Ovary (tissue), 3 donors: ENCODE measurements at regions not wholly inside any gene's neighbourhood (a gene's known extent, or its start where the extent isn't known, plus 50 kb on each side); places are given as distances from the start of the nearest gene placed in this dataset.

ENCODE experiments used
- EP300 ChIP-seq: sonication (generic); formaldehyde crosslinking; IDR thresholded peaks from one replicate; pipeline ENCODE4 v1.6.1; 2017; ENCODE audit warnings: antibody characterized with exemption
- POLR2A ChIP-seq: fragments of 450-650 bp; IDR thresholded peaks from one replicate; pipeline ENCODE4 v1.6.1; 2017; ENCODE audit warnings: antibody characterized with exemption, mild to moderate bottlenecking, moderate library complexity
- TF ChIP-seq, protein P1 (sequence below), 3 donors: fragments of 450-650 bp in 2 of 3; fragments of 200-600 bp in 1 of 3; IDR thresholded peaks; one replicate each; pipeline versions ENCODE4 v1.5.1 to v1.8.0; 2016 to 2022; ENCODE audit warnings: antibody characterized with exemption in 3 of 3, mild to moderate bottlenecking in 1 of 3
- donor health status: DM: no; HTN: no; CAD: no.

GRCh38 chr9:4929917-4930316 lies 55.2 kb upstream of the JAK2 start:
- TF ChIP-seq, protein P1, sequence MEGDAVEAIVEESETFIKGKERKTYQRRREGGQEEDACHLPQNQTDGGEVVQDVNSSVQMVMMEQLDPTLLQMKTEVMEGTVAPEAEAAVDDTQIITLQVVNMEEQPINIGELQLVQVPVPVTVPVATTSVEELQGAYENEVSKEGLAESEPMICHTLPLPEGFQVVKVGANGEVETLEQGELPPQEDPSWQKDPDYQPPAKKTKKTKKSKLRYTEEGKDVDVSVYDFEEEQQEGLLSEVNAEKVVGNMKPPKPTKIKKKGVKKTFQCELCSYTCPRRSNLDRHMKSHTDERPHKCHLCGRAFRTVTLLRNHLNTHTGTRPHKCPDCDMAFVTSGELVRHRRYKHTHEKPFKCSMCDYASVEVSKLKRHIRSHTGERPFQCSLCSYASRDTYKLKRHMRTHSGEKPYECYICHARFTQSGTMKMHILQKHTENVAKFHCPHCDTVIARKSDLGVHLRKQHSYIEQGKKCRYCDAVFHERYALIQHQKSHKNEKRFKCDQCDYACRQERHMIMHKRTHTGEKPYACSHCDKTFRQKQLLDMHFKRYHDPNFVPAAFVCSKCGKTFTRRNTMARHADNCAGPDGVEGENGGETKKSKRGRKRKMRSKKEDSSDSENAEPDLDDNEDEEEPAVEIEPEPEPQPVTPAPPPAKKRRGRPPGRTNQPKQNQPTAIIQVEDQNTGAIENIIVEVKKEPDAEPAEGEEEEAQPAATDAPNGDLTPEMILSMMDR (IDR thresholded peaks at IDR 0.05), result no peak
- TF ChIP-seq POLR2A (no peak), EP300 (no peak)
